ENCODE measurements at regions not wholly inside any gene's neighbourhood (a gene's known extent, or its start where the extent isn't known, plus 50 kb on each side); places are given as distances from the start of the nearest gene placed in this dataset.
A peak's percentile ranks its signal among the peaks of the same experiment; 100 is the strongest.

DNA sequence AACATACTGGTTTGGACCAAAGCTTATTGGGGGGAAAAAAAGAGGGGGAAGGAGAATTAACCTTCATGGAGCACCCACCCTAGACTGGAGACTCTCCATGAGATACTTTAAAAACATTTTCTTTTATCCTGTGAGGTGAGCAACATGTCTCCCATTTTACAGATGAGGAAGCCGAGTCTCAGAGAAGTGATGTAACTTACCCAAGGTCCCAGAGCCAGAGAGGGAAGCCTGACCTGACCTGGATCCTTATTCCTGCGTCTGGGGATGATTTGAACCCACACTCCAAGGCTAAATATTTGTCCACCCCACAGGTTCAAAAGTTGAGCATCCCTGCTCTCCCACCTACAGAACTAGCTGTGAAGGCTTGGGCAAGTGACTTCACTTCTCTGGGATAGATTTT lies 137.9 kb upstream of the JUN start:
- H2AFZ ChIP-seq = no peak overlapping the region
- H3K36me3 ChIP-seq (replicated peaks; ENCODE audit: insufficient read depth, low read depth) = no peaks in the 10 kb centered on the region
- DNase-seq (ENCODE audit: low spot score) = no peak
- no peak for TF ChIP-seq EZH2 (IDR thresholded peaks at IDR 0.05; ENCODE audit: borderline replicate concordance)
- no peak for TF ChIP-seq EZH2phosphoT487 (IDR thresholded peaks at IDR 0.05; ENCODE audit: low read depth, severe bottlenecking, unreplicated experiment)
- TF ChIP-seq, protein P1, sequence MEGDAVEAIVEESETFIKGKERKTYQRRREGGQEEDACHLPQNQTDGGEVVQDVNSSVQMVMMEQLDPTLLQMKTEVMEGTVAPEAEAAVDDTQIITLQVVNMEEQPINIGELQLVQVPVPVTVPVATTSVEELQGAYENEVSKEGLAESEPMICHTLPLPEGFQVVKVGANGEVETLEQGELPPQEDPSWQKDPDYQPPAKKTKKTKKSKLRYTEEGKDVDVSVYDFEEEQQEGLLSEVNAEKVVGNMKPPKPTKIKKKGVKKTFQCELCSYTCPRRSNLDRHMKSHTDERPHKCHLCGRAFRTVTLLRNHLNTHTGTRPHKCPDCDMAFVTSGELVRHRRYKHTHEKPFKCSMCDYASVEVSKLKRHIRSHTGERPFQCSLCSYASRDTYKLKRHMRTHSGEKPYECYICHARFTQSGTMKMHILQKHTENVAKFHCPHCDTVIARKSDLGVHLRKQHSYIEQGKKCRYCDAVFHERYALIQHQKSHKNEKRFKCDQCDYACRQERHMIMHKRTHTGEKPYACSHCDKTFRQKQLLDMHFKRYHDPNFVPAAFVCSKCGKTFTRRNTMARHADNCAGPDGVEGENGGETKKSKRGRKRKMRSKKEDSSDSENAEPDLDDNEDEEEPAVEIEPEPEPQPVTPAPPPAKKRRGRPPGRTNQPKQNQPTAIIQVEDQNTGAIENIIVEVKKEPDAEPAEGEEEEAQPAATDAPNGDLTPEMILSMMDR (IDR thresholded peaks at IDR 0.05; ENCODE audit: poor library complexity) = no peak
- no peaks in the 10 kb centered on the region for H4K20me1 ChIP-seq (ENCODE audit: insufficient read depth, poor library complexity, severe bottlenecking)
- H3K9me2 ChIP-seq (replicated peaks; ENCODE audit: insufficient read depth) = no peaks in the 10 kb centered on the region
- H3K4me3 ChIP-seq = no peak overlapping the region
- 87% methylated on average over 2 of the region's 2 CpGs for WGBS (ENCODE audit: low lambda C conversion rate, missing lambda C conversion rate)
- H3K27me3 ChIP-seq = no peaks in the 10 kb centered on the region
- H3K9me3 ChIP-seq (ENCODE audit: low read depth) = no peaks in the 10 kb centered on the region
- no peak overlapping the region for H3K4me2 ChIP-seq
- no peaks in the 10 kb centered on the region for H3K79me2 ChIP-seq
- H3K4me1 ChIP-seq (ENCODE audit: insufficient read depth) = peaks cover 30% of the 10 kb centered on the region
- H3K27ac ChIP-seq = peak overlapping the region; percentile 94

DNA sequence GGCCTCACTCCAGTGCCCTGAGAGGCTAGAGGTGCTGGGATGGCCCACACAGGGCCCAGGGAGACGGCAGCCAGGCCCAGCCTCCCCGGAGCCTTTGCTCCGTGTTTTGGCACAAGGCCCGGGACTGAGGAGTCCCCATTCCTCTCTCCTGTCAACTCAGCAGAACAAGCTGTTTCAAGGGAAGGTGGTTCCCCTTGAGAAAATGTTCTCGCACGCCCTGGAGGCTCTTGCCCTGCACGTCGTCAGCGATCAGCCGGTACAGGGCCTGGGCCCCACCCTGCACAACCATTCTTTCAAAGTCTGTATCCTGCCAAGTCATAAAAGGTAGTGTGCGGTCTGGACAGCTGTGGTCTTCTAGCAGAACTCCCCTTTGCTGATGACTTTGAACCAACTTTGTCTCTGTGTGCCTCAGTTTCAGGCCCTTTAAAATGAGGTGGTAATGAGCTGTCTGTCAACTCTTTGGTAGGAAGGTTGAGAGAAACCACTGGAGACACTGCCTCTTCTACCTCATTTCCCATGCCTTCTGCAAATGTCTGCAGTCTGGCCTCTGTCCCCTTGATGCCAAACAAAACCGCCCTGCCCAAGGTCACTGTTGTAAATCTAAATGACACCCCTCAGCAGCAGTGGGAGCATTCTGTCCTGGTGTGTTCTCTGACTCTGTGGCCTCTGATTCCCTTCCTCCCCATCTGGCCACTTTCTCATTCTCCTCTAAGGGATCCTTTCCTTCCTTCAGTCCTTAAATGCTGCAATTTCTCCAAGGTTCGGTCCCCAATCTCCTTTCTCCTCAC lies 138.6 kb upstream of the JUN start:
- no peaks in the 10 kb centered on the region for H4K20me1 ChIP-seq (ENCODE audit: insufficient read depth, poor library complexity, severe bottlenecking)
- no peak overlapping the region for H2AFZ ChIP-seq
- peaks cover 37% of the 10 kb centered on the region for H3K4me1 ChIP-seq (ENCODE audit: insufficient read depth)
- WGBS (ENCODE audit: low lambda C conversion rate, missing lambda C conversion rate) = 38% methylated on average over 13 of the region's 13 CpGs
- peak; percentile 88 for DNase-seq (ENCODE audit: low spot score)
- no peak for TF ChIP-seq EZH2phosphoT487 (IDR thresholded peaks at IDR 0.05; ENCODE audit: low read depth, severe bottlenecking, unreplicated experiment)
- peak overlapping the region; percentile 94 for H3K27ac ChIP-seq
- no peaks in the 10 kb centered on the region for H3K79me2 ChIP-seq
- H3K4me3 ChIP-seq = no peak overlapping the region
- H3K9me3 ChIP-seq (ENCODE audit: low read depth) = no peaks in the 10 kb centered on the region
- no peaks in the 10 kb centered on the region for H3K9me2 ChIP-seq (replicated peaks; ENCODE audit: insufficient read depth)
- H3K36me3 ChIP-seq (replicated peaks; ENCODE audit: insufficient read depth, low read depth) = no peaks in the 10 kb centered on the region
- no peaks in the 10 kb centered on the region for H3K27me3 ChIP-seq
- H3K4me2 ChIP-seq = peak overlapping the region; percentile 33

DNA sequence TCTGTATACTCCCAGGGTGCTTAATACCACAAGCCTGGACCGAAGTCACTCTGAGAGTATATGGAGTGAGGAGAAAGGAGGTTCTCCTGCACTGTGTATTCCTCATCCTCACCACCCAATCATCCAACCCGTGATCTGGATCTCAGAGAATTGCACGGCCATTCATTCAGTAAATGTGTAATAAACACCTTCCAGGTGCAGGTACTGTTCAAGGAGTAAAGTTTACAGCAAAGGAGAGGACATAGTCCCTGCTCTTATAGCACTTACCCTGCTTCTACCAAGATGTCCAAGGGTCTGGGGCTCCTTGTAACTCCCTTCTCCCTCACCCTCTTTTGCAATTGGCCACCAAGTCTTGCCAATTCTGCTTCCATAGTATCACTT lies 139.2 kb upstream of the JUN start:
- 82% methylated on average over 3 of the region's 3 CpGs for WGBS (ENCODE audit: low lambda C conversion rate, missing lambda C conversion rate)
- H3K4me1 ChIP-seq (ENCODE audit: insufficient read depth) = peaks cover 43% of the 10 kb centered on the region
- peak overlapping the region; percentile 94 for H3K27ac ChIP-seq

DNA sequence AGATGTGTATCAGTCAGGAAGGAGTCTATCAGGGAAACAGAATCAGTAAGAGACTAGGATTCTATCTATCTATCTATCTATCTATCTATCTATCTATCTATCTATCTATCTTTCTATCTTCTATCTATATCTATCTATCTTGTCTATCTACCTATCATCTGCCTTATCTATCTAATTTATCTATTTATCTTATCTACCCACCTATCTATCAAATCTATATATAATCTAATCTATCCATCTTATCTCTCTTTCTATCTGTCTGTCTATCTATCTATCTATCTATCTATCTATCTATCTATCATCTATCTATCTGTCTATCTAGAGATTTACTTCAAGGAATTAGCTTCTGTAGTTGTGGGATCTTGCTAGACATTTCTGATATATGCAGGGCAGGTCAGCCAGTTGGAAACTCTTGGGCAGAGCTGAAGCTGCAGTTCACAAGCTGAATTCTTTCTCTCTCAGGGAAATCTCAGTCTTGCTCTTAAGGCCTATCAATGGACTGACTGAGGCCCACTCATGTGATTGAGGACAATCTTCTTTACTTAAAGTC lies 140.2 kb upstream of the JUN start:
- H3K9me2 ChIP-seq (replicated peaks; ENCODE audit: insufficient read depth) = no peaks in the 10 kb centered on the region
- no peaks in the 10 kb centered on the region for H3K36me3 ChIP-seq (replicated peaks; ENCODE audit: insufficient read depth, low read depth)
- H3K27me3 ChIP-seq = no peaks in the 10 kb centered on the region
- H3K27ac ChIP-seq = peak overlapping the region; percentile 94
- no peaks in the 10 kb centered on the region for H3K9me3 ChIP-seq (ENCODE audit: low read depth)
- H3K4me2 ChIP-seq = no peak overlapping the region
- H3K4me1 ChIP-seq (ENCODE audit: insufficient read depth) = peaks cover 52% of the 10 kb centered on the region
- TF ChIP-seq EZH2phosphoT487 (IDR thresholded peaks at IDR 0.05; ENCODE audit: low read depth, severe bottlenecking, unreplicated experiment) = no peak
- TF ChIP-seq, protein P1 (IDR thresholded peaks at IDR 0.05; ENCODE audit: poor library complexity) = no peak
- DNase-seq (ENCODE audit: low spot score) = no peak
- no peak overlapping the region for H2AFZ ChIP-seq
- H3K4me3 ChIP-seq = no peak overlapping the region
- no peaks in the 10 kb centered on the region for H4K20me1 ChIP-seq (ENCODE audit: insufficient read depth, poor library complexity, severe bottlenecking)
- no peaks in the 10 kb centered on the region for H3K79me2 ChIP-seq

More for the DNA sequence above, 139.2 kb upstream of the JUN start:
- no peaks in the 10 kb centered on the region for H3K36me3 ChIP-seq (replicated peaks; ENCODE audit: insufficient read depth, low read depth)
- no peaks in the 10 kb centered on the region for H4K20me1 ChIP-seq (ENCODE audit: insufficient read depth, poor library complexity, severe bottlenecking)
- no peak overlapping the region for H2AFZ ChIP-seq
- no peaks in the 10 kb centered on the region for H3K9me2 ChIP-seq (replicated peaks; ENCODE audit: insufficient read depth)
- H3K9me3 ChIP-seq (ENCODE audit: low read depth) = no peaks in the 10 kb centered on the region
- no peaks in the 10 kb centered on the region for H3K27me3 ChIP-seq
- H3K4me3 ChIP-seq = no peak overlapping the region
- peak overlapping the region; percentile 33 for H3K4me2 ChIP-seq
- no peak for DNase-seq (ENCODE audit: low spot score)
- H3K79me2 ChIP-seq = no peaks in the 10 kb centered on the region
- TF ChIP-seq EZH2phosphoT487 (IDR thresholded peaks at IDR 0.05; ENCODE audit: low read depth, severe bottlenecking, unreplicated experiment) = no peak
- TF ChIP-seq, protein P1 (IDR thresholded peaks at IDR 0.05; ENCODE audit: poor library complexity) = no peak
- TF ChIP-seq EZH2 (IDR thresholded peaks at IDR 0.05; ENCODE audit: borderline replicate concordance) = no peak

Data from hepatocyte (in vitro differentiated cells).